ENCODE measurements at regions not wholly inside any gene's neighbourhood (a gene's known extent, or its start where the extent isn't known, plus 50 kb on each side); places are given as distances from the start of the nearest gene placed in this dataset.

DNA sequence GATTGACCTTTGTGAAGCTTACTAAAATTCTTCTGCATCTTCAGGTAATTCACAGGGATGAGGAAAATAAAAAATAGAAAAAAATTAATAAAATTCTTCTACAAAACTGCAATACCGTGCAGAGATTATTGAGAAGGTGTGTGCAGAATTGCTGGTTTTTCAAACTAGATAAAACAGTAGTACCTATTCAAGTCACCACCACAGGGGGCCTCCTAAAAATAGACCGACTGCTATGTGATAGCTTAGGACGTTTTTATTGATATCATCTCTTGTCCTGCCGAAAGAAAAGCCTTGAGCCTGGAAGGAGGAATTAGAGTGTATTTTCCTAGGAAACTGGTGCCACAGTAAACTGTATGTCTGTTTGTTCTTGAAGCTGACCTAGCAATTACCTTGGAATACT, 325.9 kb downstream of the ZFHX3 start:
- TF ChIP-seq, protein P1, sequence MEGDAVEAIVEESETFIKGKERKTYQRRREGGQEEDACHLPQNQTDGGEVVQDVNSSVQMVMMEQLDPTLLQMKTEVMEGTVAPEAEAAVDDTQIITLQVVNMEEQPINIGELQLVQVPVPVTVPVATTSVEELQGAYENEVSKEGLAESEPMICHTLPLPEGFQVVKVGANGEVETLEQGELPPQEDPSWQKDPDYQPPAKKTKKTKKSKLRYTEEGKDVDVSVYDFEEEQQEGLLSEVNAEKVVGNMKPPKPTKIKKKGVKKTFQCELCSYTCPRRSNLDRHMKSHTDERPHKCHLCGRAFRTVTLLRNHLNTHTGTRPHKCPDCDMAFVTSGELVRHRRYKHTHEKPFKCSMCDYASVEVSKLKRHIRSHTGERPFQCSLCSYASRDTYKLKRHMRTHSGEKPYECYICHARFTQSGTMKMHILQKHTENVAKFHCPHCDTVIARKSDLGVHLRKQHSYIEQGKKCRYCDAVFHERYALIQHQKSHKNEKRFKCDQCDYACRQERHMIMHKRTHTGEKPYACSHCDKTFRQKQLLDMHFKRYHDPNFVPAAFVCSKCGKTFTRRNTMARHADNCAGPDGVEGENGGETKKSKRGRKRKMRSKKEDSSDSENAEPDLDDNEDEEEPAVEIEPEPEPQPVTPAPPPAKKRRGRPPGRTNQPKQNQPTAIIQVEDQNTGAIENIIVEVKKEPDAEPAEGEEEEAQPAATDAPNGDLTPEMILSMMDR (IDR thresholded peaks at IDR 0.05 in 4 of 5, conservative IDR thresholded peaks at IDR 0.05 in 1 of 5) = no peak
- TF ChIP-seq POLR2A (IDR thresholded peaks at IDR 0.05) = no peak
